GM11168 (cell line): ENCODE measurements at regions not wholly inside any gene's neighbourhood (a gene's known extent, or its start where the extent isn't known, plus 50 kb on each side); places are given as distances from the start of the nearest gene placed in this dataset.
"Not testable (repeated sequence)": the region's sequence is repeated elsewhere in the genome, so short reads cannot be mapped to it uniquely, and the experiment has no call there.

Source experiments
- in situ Hi-C: fragments of 300-500 bp; cut with MboI; formaldehyde crosslinking; loops from one replicate; pipeline ENCODE4 v1.12.0; 2022; ENCODE audit warnings: low sequenced_read_pairs; ENCODE audit not compliant: unreplicated experiment

DNA sequence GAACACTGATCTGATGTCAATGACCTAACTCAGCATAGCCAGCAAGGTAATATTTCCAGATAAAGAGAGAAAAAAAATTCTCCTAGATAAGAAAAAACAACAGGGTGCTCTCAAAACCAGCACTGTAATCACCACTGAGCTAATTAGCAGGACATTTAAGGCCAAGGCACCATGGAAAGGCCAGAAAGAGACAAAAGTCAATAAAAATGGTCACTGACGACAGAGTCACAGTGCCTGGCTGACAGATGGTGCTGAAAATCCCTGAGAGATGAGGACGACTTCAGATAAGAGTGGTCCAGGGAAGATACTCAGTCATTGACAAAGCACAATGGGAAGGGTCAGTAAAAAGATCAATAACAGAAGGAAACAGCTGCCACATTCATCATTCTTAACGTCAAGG, 186.7 kb downstream of the SPATA31A6 start:
- in situ Hi-C loops, result not testable (repeated sequence)

DNA sequence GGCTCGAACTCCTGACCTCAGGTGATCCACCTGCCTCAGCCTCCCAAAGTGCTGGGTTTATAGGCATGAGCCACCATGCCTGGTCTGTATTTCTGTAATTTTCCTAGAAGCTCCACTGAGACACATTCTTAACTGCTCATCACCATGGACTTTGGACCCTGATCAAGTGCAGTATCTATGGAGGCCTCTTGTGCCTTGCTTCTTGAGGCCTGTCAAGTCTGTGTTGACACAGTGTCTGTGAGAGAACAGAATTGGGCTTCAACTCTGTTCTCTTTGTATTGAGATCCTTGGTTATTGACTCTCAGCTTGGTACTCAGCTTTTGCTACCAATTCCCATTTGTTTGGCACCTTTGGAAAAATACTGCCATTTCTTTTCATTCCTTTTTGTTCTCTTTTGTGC, 188.0 kb downstream of the SPATA31A6 start:
- in situ Hi-C loops, result not testable (repeated sequence)

DNA sequence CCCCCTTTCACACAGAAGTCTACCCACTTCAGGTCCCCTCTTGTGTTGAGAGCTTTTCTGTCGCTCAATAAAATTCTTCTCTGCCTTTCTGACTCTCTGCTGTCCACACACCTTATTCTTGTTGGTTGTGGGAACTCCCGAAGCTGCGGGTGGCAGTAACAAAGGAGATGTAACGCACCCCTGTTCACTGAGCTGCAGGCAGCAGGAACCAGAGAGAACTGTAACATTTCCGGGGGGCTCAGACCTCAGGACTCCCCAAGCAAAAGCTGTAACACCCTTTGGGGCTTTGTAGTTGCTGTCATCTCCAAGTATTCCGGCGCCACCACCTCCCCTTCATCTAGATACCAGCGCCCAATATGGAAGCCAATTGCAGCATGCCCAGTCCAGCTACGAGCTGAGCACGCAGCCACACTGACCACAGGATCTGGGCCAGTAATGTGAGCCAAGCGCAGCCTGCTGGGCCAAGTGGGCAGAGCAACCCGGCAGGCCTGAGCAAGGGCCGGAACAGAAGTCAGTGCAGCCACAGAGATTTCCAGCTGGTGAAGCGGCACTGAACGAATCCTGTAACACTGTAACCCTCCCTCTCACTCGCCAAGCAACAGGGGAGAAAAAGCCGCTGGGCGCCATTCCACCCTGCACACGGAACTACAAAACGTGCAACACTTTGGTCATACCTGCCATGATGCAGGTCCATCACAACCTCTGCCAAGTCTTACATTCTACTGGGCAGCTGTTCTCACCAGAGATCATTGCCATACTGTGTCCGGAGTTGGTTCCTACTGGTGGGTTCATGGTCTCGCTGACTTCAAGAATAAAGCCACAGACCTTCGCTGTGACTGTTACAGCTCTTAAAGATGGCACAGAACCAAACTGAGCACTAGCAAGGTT, 194.3 kb downstream of the SPATA31A6 start:
- in situ Hi-C loops, result not testable (repeated sequence)

DNA sequence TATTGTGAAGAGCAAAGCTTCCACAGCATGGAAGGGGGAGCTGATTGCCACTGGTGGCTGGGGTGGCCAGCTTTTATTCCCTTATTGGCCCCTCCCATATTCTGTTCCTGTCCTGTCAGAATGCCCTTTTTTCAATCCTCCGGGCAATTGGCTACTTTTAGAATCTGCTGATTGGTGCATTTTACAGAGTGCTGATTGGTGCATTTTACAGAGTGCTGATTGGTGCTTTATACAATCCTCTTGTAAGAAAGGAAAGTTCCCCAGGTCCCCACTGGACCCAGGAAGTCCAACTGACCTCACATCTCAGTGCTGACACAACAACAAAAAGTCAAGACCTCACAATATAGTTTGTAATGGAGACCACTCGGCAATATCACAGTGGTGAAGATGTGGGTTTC, 195.0 kb downstream of the SPATA31A6 start:
- in situ Hi-C loops, result no loop called here

DNA sequence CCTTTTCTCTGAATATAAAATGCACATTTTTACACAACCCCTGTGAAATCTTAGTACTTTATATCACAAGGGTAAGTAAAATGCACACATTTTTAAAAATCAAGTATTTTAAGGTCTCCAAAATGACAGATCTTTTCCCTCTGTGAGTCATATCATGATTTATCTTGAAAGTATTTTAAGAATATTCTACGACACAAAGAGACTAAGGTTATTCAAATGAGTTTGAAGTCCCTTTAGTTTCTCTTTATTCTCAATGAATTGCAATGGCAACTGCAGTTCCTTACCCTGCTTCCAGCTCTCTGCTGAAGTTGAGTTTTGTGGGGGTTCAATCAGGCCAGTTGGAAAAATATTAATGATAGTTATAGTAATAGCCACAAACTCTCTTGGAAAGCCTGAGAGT, 196.1 kb downstream of the SPATA31A6 start:
- in situ Hi-C loops, result not testable (repeated sequence)

DNA sequence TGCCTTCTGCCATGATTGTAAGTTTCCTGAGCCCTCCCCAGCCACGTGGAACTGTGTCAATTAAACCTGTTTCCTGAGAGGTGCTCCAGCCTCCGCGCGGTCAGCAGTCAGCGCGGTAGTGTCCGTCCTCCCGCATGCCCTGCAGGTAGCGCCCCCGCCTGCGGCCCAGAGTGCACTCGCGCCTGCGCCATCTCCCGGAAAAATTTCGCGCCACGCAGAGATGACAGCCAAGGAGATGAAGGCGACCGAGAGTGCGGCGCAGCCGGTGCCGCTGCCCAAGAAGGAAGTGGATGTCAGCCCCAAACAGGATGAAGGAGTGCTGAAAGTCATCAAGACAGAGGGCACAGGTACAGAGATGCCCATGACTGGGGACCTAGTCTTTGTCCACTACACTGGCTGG, 201.1 kb downstream of the SPATA31A6 start:
- in situ Hi-C loops, result not testable (repeated sequence)

DNA sequence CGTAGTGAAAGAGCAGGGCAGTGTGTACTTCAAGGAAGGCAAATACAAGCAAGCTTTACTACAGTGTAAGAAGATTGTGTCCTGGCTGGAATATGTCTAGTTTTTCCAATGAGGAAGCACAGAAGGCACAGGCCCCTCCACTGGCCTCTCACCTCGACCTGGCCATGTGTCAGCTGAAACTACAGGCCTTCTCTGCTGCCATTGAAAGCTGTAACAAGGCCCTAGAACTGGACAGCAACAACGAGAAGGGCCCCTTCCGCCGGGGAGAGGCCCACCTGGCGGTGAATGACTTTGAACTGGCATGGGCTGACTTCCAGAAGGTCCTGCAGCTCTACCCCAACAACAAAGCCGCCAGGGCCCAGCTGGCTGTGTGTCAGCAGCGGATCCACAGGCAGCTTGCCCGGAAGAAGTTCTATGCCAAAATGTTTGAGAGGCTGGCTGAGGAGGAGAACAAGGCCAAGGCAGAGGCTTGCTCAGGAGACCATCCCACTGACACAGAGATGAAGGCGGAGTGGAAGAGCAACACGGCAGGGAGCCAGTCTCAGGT, 202.2 kb downstream of the SPATA31A6 start:
- in situ Hi-C loops, result not testable (repeated sequence)

DNA sequence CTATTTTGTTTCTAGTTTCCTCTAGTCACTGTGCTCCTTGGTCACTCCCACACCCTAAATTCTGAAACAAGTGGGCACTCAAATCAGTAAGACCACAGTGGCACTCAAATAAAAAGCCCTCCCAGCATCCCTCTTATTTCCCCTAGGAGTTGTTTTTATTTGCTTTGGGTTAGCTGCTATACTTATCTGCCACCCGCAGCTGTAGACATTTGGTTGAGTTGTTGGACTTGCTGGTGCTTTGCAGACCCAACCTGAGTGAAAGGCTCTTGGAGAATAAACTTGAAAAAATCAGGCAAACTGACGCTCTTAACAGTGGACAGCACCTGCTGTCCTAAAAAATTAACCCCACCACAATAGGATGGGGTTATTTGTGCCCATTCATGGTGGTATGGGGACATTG, 203.0 kb downstream of the SPATA31A6 start:
- in situ Hi-C loops, result no loop called here

DNA sequence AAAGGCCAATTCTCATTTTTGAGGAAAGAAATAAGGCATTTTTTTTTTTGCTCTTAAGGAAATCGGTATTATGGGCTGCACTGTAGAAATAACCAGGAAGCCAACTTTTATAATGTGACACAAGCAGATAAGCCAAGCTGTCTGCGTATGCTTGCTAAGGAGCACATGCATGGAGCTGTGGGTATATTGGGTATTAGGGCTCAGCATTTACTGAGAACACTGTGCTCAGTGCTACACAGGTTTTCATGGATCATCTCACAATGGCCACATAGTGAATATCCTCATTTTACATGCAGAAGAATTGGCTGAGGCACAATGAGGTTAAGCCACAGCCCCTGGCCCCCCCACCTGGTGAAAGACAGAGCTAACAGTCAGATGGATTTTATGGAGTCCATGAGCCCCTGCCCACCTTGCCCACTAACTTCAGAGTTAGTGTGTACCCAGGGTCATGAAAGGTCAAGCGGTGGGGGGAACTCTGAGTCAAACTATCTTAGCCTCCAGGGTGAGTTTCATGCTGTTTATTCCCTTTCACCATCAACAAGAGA, 204.8 kb downstream of the SPATA31A6 start:
- in situ Hi-C loops, result no loop called here

DNA sequence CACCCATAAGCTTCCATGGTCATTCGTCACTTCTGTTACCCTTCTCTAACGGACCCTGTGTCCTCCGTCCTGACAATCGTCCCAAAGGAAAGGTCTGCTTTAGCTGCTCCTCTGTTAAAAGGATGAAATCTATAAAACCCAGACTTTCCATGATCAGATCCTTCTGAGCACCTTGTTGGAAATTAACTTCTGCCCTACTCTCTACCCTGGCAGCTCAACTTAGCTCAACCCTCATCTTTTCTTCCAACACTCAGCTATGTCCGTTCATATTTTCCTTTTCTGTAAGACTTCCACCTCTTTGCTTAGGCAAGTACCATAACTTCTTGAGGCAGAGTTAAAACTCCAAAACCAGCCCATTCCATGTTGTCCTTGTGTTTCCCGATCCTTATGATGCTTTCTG, 205.4 kb downstream of the SPATA31A6 start:
- in situ Hi-C loops, result no loop called here

DNA sequence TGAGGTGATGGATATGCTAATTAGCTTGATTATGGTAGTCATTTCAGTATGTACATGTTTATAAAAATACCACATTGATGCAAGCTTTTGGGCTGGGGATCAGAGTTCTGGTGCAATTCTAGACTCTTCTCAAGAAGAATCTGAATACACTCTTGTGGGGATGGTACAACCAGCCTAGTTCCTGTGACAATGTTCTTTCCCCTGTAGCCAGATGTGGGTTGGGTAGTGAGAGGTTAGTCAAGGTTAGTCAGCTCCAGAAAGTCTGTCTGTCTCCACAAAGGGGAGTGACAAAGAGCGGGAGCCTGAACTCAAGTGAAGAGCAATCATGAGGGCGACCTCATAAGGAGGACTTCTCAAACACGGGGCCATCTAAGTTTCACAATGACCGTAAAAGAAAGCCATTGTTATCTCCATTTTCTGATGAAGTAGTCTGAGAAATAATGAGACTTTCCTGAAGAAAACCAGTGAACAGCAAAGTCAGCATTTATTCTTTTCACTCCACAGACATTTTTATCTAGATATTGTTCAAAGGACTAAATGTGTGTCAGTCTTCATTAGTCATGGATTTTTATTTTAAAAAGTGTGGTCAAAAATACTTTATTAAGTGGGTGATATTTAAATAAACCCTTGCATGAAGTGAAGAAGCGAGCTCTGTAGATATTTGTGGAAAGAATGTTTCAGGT, 209.5 kb downstream of the SPATA31A6 start:
- in situ Hi-C loops, result not testable (repeated sequence)

DNA sequence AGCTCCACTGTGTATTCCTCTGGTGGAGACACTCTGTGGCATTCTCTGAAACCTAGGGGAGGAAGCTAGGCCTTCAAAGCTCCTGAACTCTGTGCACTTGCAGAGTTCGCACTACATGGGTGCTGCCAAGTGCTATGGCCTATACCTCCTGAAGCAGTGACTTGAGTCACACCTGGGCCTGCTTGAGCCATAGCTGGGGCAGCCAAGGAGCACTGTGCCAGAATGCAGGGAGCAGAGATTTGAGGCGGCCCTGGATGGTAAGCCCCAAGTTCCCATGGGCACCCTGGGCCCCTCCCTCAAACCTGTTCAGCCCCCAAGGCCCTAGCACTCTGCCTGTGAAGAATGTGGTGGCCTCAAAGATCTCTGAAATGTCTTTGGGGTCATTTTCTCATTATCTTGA, 212.9 kb downstream of the SPATA31A6 start:
- in situ Hi-C loops, result no loop called here

DNA sequence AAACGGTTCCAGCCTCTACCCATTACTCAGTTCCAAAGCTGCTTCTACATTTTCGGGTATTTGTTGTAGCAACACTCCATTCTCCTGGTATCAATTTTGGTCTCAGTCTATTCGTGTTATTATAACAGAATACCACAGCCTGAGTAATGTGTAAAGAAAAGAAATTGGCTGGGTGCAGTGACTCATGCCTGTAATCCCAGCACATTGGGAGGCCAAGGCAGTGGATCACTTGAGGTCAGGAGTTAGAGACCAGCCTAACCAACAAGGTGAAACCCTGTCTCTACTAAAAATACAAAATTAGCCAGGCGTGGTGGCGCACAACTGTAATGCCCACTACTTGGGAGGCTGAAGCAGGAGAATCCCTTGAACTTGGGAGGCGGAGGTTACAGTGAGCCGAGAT, 213.9 kb downstream of the SPATA31A6 start:
- in situ Hi-C loops, result not testable (repeated sequence)

DNA sequence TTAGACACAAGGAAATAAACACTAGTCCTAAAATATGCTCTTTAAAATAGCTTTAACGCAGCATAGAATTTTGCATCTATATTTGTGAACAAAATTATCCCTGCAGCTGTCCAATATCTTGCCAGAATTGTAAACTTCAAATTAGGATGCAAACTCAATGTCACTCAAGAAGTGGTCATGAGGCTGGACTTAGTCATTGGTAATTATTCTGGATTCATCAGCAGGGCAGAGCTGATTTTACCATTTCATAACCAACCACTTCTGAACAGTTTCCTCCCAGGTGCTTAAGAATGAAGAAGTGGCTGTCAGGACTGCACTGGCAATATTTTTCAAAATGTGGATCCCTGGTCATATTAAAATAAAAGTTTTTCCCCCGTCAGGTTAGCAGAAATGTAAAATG, 219.5 kb downstream of the SPATA31A6 start:
- in situ Hi-C loops, result not testable (repeated sequence)

DNA sequence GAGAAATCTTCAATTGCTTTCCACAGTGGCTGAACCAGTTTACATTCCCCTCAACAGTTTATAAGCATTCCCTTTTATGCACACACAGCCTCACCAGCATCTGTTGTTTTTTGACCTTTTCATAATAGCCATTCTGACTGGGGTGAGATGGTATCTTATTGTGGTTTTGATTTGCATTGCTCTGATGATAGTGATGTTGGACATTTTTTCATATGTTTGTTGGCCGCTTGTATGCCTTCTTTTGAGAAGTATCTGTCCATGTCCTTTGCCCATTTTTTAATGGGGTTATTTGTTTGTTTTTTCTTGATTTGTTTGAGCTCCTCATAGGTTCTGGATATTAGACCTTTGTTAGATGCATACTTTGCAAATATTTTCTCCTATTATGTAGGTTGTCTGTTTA, 226.1 kb downstream of the SPATA31A6 start:
- in situ Hi-C loops, result not testable (repeated sequence)

DNA sequence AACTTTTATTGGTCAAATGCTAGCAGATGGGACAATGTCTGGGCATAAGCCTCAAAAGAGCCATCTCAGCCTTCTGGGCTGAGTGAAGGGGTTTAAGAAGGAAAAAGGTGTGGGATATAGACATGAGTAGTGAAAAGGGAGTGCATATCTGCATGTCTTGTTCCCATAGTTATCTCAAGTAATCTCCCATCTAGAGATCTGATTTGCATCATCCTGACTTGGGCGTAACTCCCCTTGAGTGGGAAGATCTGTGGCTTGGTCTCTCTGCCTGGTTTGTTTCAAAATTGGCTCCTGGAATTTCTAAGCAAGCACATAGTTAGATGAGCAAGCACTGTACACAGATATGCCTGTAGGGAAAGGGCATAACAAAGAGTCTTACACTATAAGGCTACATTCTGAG, 228.9 kb downstream of the SPATA31A6 start:
- in situ Hi-C loops, result not testable (repeated sequence)

DNA sequence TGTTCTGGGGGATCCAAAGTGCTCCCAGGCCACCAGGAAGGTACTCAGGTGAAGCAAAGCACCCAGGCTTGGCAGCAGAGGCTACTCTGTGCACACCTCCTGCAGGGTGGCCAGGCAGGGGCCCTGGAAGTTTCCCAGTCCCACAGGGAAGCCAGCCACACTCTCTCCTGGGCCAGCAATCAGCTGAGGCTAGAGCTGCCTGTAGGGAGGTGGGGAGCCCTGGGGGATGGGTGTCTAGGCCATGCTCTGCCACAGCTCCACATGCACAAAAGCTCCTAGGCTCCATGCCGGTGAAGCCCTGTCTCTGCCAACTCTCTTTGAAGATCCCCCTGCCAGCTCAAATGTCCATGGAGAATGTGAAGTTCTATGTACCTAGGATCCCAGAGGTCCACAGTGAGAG, 231.4 kb downstream of the SPATA31A6 start:
- in situ Hi-C loops, result not testable (repeated sequence)

DNA sequence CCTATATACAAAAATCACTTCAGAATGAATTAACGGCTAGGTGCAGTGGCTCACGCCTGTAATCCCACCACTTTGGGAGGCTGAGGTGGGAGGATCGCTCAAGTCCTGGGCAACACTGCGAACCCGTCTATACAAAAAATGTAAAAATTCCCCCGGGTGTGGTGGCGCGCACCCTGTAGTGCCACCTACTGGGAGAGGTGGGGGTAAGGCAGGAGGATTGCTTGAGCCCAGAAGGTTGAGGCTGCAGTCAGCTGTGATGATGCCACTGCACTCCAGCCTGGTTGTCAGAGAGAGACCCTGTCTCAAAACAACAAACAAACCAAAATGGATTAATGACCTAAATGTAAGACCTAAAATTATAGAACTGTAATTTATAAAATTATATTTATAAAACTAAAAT, 236.2 kb downstream of the SPATA31A6 start:
- in situ Hi-C loops, result not testable (repeated sequence)

DNA sequence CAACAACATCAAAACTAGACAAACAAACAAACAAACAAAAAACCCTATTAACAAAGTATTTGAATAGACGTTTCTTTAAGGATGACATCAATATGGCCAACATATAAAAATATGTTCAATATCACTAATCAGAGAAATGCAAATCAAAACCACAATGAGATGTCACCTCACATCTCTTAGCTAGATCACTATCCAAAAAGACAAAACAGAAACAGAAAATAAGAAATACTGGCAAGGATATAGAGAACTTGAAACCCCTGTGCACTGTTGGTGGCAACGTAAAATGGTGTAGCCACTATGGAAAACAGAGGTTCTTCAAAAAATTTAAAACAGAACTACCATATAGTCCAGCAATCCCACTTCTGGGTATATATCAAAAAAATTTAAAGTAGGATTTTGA, 236.9 kb downstream of the SPATA31A6 start:
- in situ Hi-C loops, result not testable (repeated sequence)

DNA sequence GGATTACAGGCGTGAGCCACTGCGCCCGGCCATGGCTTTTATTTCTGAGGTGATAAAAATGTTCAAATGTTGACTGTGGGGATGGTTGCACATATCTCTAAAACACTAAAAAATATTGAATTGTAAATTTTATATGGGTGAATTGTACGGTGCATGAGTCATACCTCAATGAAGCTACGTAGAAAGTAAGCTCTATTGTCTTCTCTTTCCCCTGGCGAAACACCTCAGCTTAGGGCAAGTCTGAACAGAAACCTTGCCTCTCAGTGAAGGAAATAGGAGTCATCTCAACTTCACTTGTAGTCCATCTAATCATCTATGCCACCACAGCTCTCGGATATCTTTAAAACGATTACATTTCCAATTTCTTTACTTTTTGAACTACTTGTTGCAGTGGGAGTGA, 238.2 kb downstream of the SPATA31A6 start:
- in situ Hi-C loops, result not testable (repeated sequence)
